HFFc6 (cell line): ENCODE measurements at regions not wholly inside any gene's neighbourhood (a gene's known extent, or its start where the extent isn't known, plus 50 kb on each side); places are given as distances from the start of the nearest gene placed in this dataset.

Source experiments
- DNase-seq: peaks from one replicate; pipeline ENCODE4 v3.0.0-alpha.2; 2018
- H3K27ac Mint-ChIP-seq: 2 replicates; pipeline ENCODE4 v1.8.0; 2020; ENCODE audit warnings: mild to moderate bottlenecking, mixed read lengths
- H3K27me3 Mint-ChIP-seq: 2 replicates; pipeline ENCODE4 v1.8.0; 2021; ENCODE audit warnings: mild to moderate bottlenecking, moderate library complexity, mixed read lengths; ENCODE audit not compliant: insufficient read depth
- H3K36me3 Mint-ChIP-seq: 2 replicates; pipeline ENCODE4 v1.8.0; 2021; ENCODE audit warnings: low read depth, mixed read lengths
- H3K4me1 Mint-ChIP-seq: 2 replicates; pipeline ENCODE4 v1.8.0; 2020; ENCODE audit warnings: low read depth, mixed read lengths
- H3K4me3 Mint-ChIP-seq: 2 replicates; pipeline ENCODE4 v1.8.0; 2020; ENCODE audit warnings: mild to moderate bottlenecking, moderate library complexity, mixed read lengths
- H3K9me3 Mint-ChIP-seq: 2 replicates; pipeline ENCODE4 v1.8.0; 2020; ENCODE audit warnings: mild to moderate bottlenecking, mixed read lengths
- TF ChIP-seq, protein P1 (sequence below): fragments of 200-600 bp; sonication (generic); IDR thresholded peaks from 2 replicates; pipeline ENCODE4 v1.5.0; 2021; ENCODE audit warnings: antibody characterized with exemption, mild to moderate bottlenecking

DNA sequence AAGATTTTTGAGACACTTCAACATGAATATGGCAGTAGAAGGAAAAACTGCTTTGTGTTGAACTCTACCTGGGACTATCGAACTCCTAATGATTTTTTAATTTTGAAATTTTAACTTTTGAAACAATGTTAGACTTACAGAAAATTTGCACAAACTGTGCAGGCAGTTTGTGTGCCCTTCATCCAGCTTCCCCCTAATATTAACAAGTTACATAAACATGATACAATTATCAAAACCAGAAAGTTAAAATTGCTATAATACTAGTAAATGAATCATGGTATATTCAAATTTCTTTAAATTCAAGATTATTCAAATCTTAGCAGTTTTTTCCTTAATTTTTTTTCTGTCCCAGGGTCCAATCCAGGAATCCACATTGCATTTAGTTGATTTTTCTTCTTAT, 278.9 kb downstream of the ADGRL2 start:
- no peaks in the 10 kb centered on the region for H3K4me1 Mint-ChIP-seq
- no peaks in the 10 kb centered on the region; the same call in 1 of the 2 replicates for H3K36me3 Mint-ChIP-seq
- TF ChIP-seq, protein P1, sequence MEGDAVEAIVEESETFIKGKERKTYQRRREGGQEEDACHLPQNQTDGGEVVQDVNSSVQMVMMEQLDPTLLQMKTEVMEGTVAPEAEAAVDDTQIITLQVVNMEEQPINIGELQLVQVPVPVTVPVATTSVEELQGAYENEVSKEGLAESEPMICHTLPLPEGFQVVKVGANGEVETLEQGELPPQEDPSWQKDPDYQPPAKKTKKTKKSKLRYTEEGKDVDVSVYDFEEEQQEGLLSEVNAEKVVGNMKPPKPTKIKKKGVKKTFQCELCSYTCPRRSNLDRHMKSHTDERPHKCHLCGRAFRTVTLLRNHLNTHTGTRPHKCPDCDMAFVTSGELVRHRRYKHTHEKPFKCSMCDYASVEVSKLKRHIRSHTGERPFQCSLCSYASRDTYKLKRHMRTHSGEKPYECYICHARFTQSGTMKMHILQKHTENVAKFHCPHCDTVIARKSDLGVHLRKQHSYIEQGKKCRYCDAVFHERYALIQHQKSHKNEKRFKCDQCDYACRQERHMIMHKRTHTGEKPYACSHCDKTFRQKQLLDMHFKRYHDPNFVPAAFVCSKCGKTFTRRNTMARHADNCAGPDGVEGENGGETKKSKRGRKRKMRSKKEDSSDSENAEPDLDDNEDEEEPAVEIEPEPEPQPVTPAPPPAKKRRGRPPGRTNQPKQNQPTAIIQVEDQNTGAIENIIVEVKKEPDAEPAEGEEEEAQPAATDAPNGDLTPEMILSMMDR: no peak
- no peak overlapping the region for H3K27ac Mint-ChIP-seq
- DNase-seq: no peak
- H3K4me3 Mint-ChIP-seq: no peak overlapping the region
- peaks cover 30% of the 10 kb centered on the region; the same call in 1 of the 2 replicates for H3K9me3 Mint-ChIP-seq
- H3K27me3 Mint-ChIP-seq: no peaks in the 10 kb centered on the region; the same call in 1 of the 2 replicates

- Mint-ChIP-seq H3K4me3 (no peak overlapping the region), H3K27ac (no peak overlapping the region), H3K9me3 (peaks cover 38% of the 10 kb centered on the region), H3K4me1 (no peaks in the 10 kb centered on the region), H3K27me3 (no peaks in the 10 kb centered on the region; the same call in 1 of the 2 replicates), H3K36me3 (no peaks in the 10 kb centered on the region)
- TF ChIP-seq, protein P1: no peak
- DNase-seq: no peak
Observed at GRCh38 chr1:82073659-82074058, 272.9 kb downstream of the ADGRL2 start.

GRCh38 chr1:82073071-82073470, 272.3 kb downstream of the ADGRL2 start:
- Mint-ChIP-seq H3K4me3 (no peak overlapping the region), H3K9me3 (peaks cover 38% of the 10 kb centered on the region), H3K36me3 (no peaks in the 10 kb centered on the region), H3K27ac (no peak overlapping the region), H3K4me1 (no peaks in the 10 kb centered on the region), H3K27me3 (no peaks in the 10 kb centered on the region; the same call in 1 of the 2 replicates)
- TF ChIP-seq, protein P1: no peak
- DNase-seq: no peak

DNA sequence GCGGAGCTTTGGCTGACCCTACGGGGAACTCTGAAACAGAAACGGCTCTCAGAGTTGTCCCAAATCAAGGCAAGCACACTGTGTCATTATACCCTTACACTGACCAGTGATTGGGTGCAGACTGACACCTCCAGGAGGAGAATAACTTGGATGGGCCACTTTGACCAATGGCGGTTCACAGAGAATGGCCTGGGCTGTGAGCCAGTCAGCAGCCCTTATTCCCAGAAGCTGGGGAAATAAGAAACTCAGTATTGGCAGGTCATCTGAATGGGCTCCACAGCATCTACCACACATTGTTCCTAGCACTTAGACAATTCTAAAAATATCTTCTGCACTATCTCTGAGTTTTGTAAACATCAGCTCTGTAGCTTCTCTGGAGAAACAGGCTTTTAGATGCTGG, 265.2 kb downstream of the ADGRL2 start:
- Mint-ChIP-seq H3K27me3 (no peaks in the 10 kb centered on the region), H3K4me3 (no peak overlapping the region), H3K36me3 (no peaks in the 10 kb centered on the region), H3K9me3 (peaks cover 23% of the 10 kb centered on the region), H3K27ac (no peak overlapping the region), H3K4me1 (no peaks in the 10 kb centered on the region)
- DNase-seq: no peak
- TF ChIP-seq, protein P1: no peak

DNA sequence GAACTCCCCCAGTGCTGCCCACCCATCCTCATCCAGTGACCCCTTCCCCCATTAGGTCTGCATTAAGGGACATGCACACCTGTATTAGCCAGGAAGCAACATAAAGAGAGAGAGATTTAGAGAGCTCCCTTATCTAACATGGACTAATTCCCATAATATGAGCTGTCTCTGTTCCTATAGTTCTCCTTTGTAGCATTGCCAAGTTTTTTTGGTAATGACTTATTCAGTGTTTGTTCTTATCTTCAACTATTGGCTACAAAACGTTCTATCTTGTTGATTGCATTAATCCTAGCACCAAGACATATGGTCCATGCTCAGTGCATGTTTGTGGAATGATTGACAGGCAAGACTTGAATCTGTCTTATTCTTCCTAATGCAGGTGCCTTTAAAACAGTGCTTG, 264.0 kb downstream of the ADGRL2 start:
- H3K4me1 Mint-ChIP-seq: no peaks in the 10 kb centered on the region
- no peak overlapping the region for H3K27ac Mint-ChIP-seq
- TF ChIP-seq, protein P1: no peak
- H3K9me3 Mint-ChIP-seq: peaks cover 22% of the 10 kb centered on the region
- H3K4me3 Mint-ChIP-seq: no peak overlapping the region
- H3K27me3 Mint-ChIP-seq: no peaks in the 10 kb centered on the region
- H3K36me3 Mint-ChIP-seq: no peaks in the 10 kb centered on the region
- DNase-seq: no peak

GRCh38 chr1:82062206-82062605, 261.5 kb downstream of the ADGRL2 start:
- Mint-ChIP-seq H3K4me1 (no peaks in the 10 kb centered on the region), H3K4me3 (no peak overlapping the region), H3K9me3 (peaks cover 36% of the 10 kb centered on the region), H3K27me3 (no peaks in the 10 kb centered on the region), H3K36me3 (no peaks in the 10 kb centered on the region), H3K27ac (no peak overlapping the region)
- DNase-seq: no peak
- TF ChIP-seq, protein P1: no peak
